HCT116 (cell line): ENCODE measurements at regions not wholly inside any gene's neighbourhood (a gene's known extent, or its start where the extent isn't known, plus 50 kb on each side); places are given as distances from the start of the nearest gene placed in this dataset.

Experiments
- ATAC-seq: fragments of 200-7000 bp; cut with Tn5 transposase; 2 replicates; pipeline ENCODE4 v1.9.1; 2020; ENCODE audit warnings: mild to moderate bottlenecking, moderate library complexity
- BruUV-seq: library from RNA; stranded (reverse); fragments of 400-500 nt; replicated peaks from 2 replicates; lab custom pipeline; 2021; lab: Mats Ljungman, UMichigan
- CTCF ChIA-PET: fragments of 300-600 bp; sonication (Branson Sonifier 250); formaldehyde crosslinking; loops from one replicate; lab custom pipeline; 2021; ENCODE audit warnings: antibody characterized with exemption; lab: Charles Lee
- POLR2A ChIA-PET: fragments of 300-600, 350-600 bp; sonication (Branson Sonifier 250); formaldehyde crosslinking; loops from one replicate; lab custom pipeline; 2021; ENCODE audit warnings: antibody characterized with exemption; lab: Charles Lee
- RAD21 ChIA-PET, 2 experiments: fragments of 300-600 bp; sonication (Branson Sonifier 250); formaldehyde crosslinking; loops; one replicate each; lab custom pipeline; 2023; ENCODE audit warnings: low total read pairs in 2 of 2; ENCODE audit not compliant: uncharacterized antibody in 2 of 2, unreplicated experiment in 2 of 2, low non-redundant PET in 1 of 2; lab: Charles Lee
- DNase-seq: peaks from one replicate; pipeline ENCODE4 v3.0.0-alpha.2; 2010; ENCODE audit warnings: low read depth, low spot score
- H2AFZ ChIP-seq: fragments of 200-600 bp; shearing (Covaris generic), sonication (generic); 2 replicates; pipeline ENCODE4 v1.6.1; 2017; ENCODE audit warnings: low read depth, mixed run types, mixed read lengths, antibody characterized with exemption, low read length; ENCODE audit not compliant: poor library complexity, severe bottlenecking
- H3K27ac ChIP-seq: 2 replicates; pipeline ENCODE4 v1.5.1; 2012; ENCODE audit warnings: low read depth, low read length
- H3K27me3 ChIP-seq: fragments of 200-600 bp; sonication (generic); 2 replicates; pipeline ENCODE4 v1.6.1; 2016; ENCODE audit warnings: mixed run types, low read length, mixed read lengths; ENCODE audit not compliant: insufficient read depth
- H3K36me3 ChIP-seq, 2 experiments: fragments of 200-500 bp in 1 of 2; fragments of 200-600 bp in 1 of 2; sonication (Bioruptor generic) in 1 of 2; sonication (generic) in 1 of 2; 2 replicates each; pipeline versions ENCODE4 v1.5.1 to v1.6.1; 2014 to 2016; ENCODE audit warnings: low read length in 2 of 2, inconsistent platforms in 1 of 2, mixed read lengths in 1 of 2, mixed run types in 1 of 2; ENCODE audit not compliant: insufficient read depth in 2 of 2, control insufficient read depth in 1 of 2
- H3K4me1 ChIP-seq, 2 experiments: fragments of 200-600 bp in 1 of 2; sonication (generic) in 1 of 2; 2 replicates each; pipeline versions ENCODE4 v1.5.1 to v1.6.1; 2012 to 2017; ENCODE audit warnings: low read length in 2 of 2, inconsistent platforms in 1 of 2, mild to moderate bottlenecking in 1 of 2, mixed read lengths in 1 of 2, mixed run types in 1 of 2, moderate library complexity in 1 of 2; ENCODE audit not compliant: insufficient read depth in 2 of 2, control insufficient read depth in 1 of 2
- H3K4me2 ChIP-seq: fragments of 200-600 bp; sonication (generic); 2 replicates; pipeline ENCODE4 v1.6.1; 2017; ENCODE audit warnings: mixed run types, low read length, mixed read lengths
- H3K4me3 ChIP-seq, 2 experiments: fragments of 200-600 bp in 1 of 2; sonication (generic) in 1 of 2; replicated peaks in 1 of 2; 2 replicates each; pipeline ENCODE4 v1.5.1; 2011 to 2016; ENCODE audit warnings: low read length in 2 of 2, control low read depth in 1 of 2, low read depth in 1 of 2, mild to moderate bottlenecking in 1 of 2, mixed read lengths in 1 of 2, mixed run types in 1 of 2
- H3K79me2 ChIP-seq: fragments of 200-600 bp; sonication (generic); 2 replicates; pipeline ENCODE4 v1.6.1; 2017; ENCODE audit warnings: mild to moderate bottlenecking, mixed run types, low read length, moderate library complexity, mixed read lengths; ENCODE audit not compliant: insufficient read depth
- H3K9ac ChIP-seq: fragments of 200-600 bp; sonication (generic); 2 replicates; pipeline ENCODE4 v1.6.1; 2016; ENCODE audit warnings: low read length, mixed read lengths
- H3K9me2 ChIP-seq: fragments of 200-600 bp; sonication (generic), shearing (Covaris generic); 2 replicates; pipeline ENCODE4 v1.6.1; 2017; ENCODE audit warnings: mixed run types, mild to moderate bottlenecking, moderate library complexity; ENCODE audit not compliant: insufficient read depth
- H3K9me3 ChIP-seq, 2 experiments: fragments of 200-500 bp in 1 of 2; fragments of 200-600 bp in 1 of 2; sonication (Bioruptor generic) in 1 of 2; sonication (generic) in 1 of 2; 2 replicates each; pipeline ENCODE4 v1.6.1; 2014 to 2017; ENCODE audit warnings: low read length in 2 of 2, mixed read lengths in 2 of 2, inconsistent platforms in 1 of 2, low read depth in 1 of 2, mild to moderate bottlenecking in 1 of 2, mixed run types in 1 of 2, moderate library complexity in 1 of 2; ENCODE audit not compliant: control insufficient read depth in 1 of 2, insufficient read depth in 1 of 2
- H4K20me1 ChIP-seq: fragments of 200-600 bp; sonication (generic), shearing (Covaris generic); 2 replicates; pipeline ENCODE4 v1.6.1; 2017; ENCODE audit warnings: mixed run types, mild to moderate bottlenecking, moderate library complexity; ENCODE audit not compliant: insufficient read depth
- CEBPB ChIP-seq: IDR thresholded peaks from 2 replicates; pipeline ENCODE4 v1.6.1; 2012; ENCODE audit warnings: low read depth
- EGR1 ChIP-seq: IDR thresholded peaks from 2 replicates; pipeline ENCODE4 v1.6.1; 2012; ENCODE audit warnings: low read depth
- ELF1 ChIP-seq: IDR thresholded peaks from 2 replicates; pipeline ENCODE4 v1.6.1; 2012; ENCODE audit warnings: low read depth, borderline replicate concordance
- EZH2 ChIP-seq: fragments of 200-600 bp; sonication (generic); IDR thresholded peaks from 2 replicates; pipeline ENCODE4 v1.6.1; 2017; ENCODE audit warnings: antibody characterized with exemption, mixed run types
- EZH2phosphoT487 ChIP-seq: fragments of 200-600 bp; IDR thresholded peaks from 2 replicates; pipeline ENCODE4 v1.6.1; 2018; ENCODE audit warnings: antibody characterized with exemption, borderline replicate concordance
- FOSL1 ChIP-seq: IDR thresholded peaks from 2 replicates; pipeline ENCODE4 v1.6.1; 2012; ENCODE audit warnings: low read depth
- JUND ChIP-seq: IDR thresholded peaks from 2 replicates; pipeline ENCODE4 v1.6.1; 2012
- POLR2AphosphoS5 ChIP-seq: IDR thresholded peaks from 2 replicates; pipeline ENCODE4 v1.6.1; 2011; ENCODE audit warnings: mild to moderate bottlenecking, low read depth, low read length, moderate library complexity
- RAD21 ChIP-seq: IDR thresholded peaks from 2 replicates; pipeline ENCODE4 v1.6.1; 2012; ENCODE audit warnings: low read depth, mild to moderate bottlenecking
- SP1 ChIP-seq: IDR thresholded peaks from 2 replicates; pipeline ENCODE4 v1.6.1; 2012; ENCODE audit warnings: low read depth
- TCF7L2 ChIP-seq: IDR thresholded peaks from 2 replicates; pipeline ENCODE4 v1.7.0; 2011; ENCODE audit warnings: borderline replicate concordance, inconsistent platforms; ENCODE audit not compliant: insufficient read depth, insufficient read length; ENCODE audit errors: extremely low read depth
- ZNF274 ChIP-seq: fragments of 200-500 bp; sonication (Bioruptor generic); IDR thresholded peaks from 2 replicates; pipeline ENCODE4 v1.6.1; 2014; ENCODE audit warnings: mild to moderate bottlenecking, low read depth, low read length, inconsistent platforms
- intact Hi-C: fragments of 100-400 bp; cut with micrococcal nuclease; formaldehyde crosslinking; loops from 2 replicates; pipeline ENCODE4 v1.10.0; 2022
- TF ChIP-seq, protein P1 (sequence below): IDR thresholded peaks from 2 replicates; pipeline ENCODE4 v1.6.1; 2011; ENCODE audit warnings: mild to moderate bottlenecking, low read length, moderate library complexity; ENCODE audit not compliant: insufficient replicate concordance; ENCODE audit errors: extremely low read depth
- TF ChIP-seq, protein P2 (sequence below): IDR thresholded peaks from 2 replicates; pipeline ENCODE4 v1.6.1; 2012; ENCODE audit warnings: low read depth

DNA sequence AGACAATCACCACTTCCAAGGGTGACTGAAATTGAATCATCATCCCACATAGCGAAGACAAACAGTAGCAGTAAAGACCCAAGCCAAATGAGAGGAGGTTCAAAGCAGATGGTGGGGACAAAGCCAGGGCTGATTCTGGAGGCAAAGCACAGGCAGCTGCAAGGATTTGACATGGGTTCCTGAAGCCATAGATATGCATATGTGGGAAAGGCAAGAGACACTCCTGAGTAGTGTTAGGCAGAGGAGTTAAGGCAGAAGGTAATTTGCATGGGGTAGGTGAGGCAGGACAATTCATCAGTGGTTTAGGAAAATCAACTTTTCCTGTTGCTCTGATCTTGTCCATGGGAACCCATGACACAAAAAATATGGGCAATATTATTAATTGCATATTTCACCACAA lies 462.8 kb downstream of the FAM181B start:
- RAD21 ChIA-PET = no interaction called here

More for the DNA sequence above, 462.8 kb downstream of the FAM181B start:
- H3K27ac ChIP-seq = no peak overlapping the region
- H3K4me1 ChIP-seq = no peaks in the 10 kb centered on the region
- no peaks in the 10 kb centered on the region for H3K9me2 ChIP-seq
- no peak overlapping the region for H3K4me3 ChIP-seq
- POLR2A ChIA-PET = no interaction called here
- DNase-seq (no peak), ATAC-seq (no peak)
- intact Hi-C loops = no loop called here
- no peaks in the 10 kb centered on the region for H4K20me1 ChIP-seq
- H3K79me2 ChIP-seq = no peaks in the 10 kb centered on the region
- peaks cover 9 to 17% of the 10 kb centered on the region in 2 experiments; a peak in 2 of 4 replicates for H3K9me3 ChIP-seq
- no peaks in the 10 kb centered on the region for H3K36me3 ChIP-seq
- H3K9ac ChIP-seq = no peak overlapping the region
- H3K27me3 ChIP-seq = no peaks in the 10 kb centered on the region
- TF ChIP-seq EZH2phosphoT487 = no peak
- no peak for TF ChIP-seq JUND
- TF ChIP-seq FOSL1 = no peak
- no peak for TF ChIP-seq ELF1
- TF ChIP-seq, protein P1, sequence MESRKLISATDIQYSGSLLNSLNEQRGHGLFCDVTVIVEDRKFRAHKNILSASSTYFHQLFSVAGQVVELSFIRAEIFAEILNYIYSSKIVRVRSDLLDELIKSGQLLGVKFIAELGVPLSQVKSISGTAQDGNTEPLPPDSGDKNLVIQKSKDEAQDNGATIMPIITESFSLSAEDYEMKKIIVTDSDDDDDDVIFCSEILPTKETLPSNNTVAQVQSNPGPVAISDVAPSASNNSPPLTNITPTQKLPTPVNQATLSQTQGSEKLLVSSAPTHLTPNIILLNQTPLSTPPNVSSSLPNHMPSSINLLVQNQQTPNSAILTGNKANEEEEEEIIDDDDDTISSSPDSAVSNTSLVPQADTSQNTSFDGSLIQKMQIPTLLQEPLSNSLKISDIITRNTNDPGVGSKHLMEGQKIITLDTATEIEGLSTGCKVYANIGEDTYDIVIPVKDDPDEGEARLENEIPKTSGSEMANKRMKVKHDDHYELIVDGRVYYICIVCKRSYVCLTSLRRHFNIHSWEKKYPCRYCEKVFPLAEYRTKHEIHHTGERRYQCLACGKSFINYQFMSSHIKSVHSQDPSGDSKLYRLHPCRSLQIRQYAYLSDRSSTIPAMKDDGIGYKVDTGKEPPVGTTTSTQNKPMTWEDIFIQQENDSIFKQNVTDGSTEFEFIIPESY = no peak
- no peak for TF ChIP-seq TCF7L2
- no peak for TF ChIP-seq CEBPB
- TF ChIP-seq EZH2 = no peak
- no peak for TF ChIP-seq SP1
- TF ChIP-seq EGR1 = no peak
- TF ChIP-seq ZNF274 = no peak
- TF ChIP-seq, protein P2, sequence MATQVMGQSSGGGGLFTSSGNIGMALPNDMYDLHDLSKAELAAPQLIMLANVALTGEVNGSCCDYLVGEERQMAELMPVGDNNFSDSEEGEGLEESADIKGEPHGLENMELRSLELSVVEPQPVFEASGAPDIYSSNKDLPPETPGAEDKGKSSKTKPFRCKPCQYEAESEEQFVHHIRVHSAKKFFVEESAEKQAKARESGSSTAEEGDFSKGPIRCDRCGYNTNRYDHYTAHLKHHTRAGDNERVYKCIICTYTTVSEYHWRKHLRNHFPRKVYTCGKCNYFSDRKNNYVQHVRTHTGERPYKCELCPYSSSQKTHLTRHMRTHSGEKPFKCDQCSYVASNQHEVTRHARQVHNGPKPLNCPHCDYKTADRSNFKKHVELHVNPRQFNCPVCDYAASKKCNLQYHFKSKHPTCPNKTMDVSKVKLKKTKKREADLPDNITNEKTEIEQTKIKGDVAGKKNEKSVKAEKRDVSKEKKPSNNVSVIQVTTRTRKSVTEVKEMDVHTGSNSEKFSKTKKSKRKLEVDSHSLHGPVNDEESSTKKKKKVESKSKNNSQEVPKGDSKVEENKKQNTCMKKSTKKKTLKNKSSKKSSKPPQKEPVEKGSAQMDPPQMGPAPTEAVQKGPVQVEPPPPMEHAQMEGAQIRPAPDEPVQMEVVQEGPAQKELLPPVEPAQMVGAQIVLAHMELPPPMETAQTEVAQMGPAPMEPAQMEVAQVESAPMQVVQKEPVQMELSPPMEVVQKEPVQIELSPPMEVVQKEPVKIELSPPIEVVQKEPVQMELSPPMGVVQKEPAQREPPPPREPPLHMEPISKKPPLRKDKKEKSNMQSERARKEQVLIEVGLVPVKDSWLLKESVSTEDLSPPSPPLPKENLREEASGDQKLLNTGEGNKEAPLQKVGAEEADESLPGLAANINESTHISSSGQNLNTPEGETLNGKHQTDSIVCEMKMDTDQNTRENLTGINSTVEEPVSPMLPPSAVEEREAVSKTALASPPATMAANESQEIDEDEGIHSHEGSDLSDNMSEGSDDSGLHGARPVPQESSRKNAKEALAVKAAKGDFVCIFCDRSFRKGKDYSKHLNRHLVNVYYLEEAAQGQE = no peak
- TF ChIP-seq POLR2AphosphoS5 = no peak
- no peak for TF ChIP-seq RAD21
- no TSS peak for BruUV-seq
- CTCF ChIA-PET = no interaction called here
- no peak overlapping the region for H3K4me2 ChIP-seq
- H2AFZ ChIP-seq = no peak overlapping the region
